ENCODE measurements at regions not wholly inside any gene's neighbourhood (a gene's known extent, or its start where the extent isn't known, plus 50 kb on each side); places are given as distances from the start of the nearest gene placed in this dataset.

DNA sequence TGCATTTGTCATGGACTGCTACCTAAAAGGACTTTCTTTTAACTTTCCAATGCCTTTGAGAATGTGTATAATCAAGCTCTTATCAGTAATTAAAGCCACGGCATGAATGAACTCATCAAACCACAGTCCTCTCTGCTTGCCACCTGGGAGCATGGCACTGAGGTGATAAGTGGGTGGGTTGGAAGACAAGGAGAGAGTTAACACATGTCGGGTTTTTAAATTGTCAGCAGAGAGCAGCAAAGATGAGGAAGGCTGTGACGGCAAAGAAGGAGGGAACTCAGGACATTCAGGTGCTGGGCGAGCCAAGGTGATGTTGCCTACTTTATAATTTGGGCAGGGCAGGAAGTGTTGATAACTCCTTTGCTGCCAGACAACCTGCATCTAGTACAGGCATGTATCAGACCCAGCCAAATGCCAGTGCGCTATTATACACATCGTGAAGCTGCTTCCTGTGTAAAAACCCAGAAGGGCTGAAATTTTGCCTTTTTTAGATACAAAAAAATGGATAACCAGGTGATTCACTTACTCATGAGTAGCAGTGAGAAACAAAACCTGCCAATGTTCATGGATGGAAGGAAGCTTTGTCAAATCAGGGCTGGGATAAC, 269.1 kb downstream of the KIF4B start:
- H3K36me3 ChIP-seq (ENCODE audit: control insufficient read depth, insufficient read depth, low read length), result no peaks in the 10 kb centered on the region
- H3K27me3 ChIP-seq (ENCODE audit: control insufficient read depth, insufficient read depth, low read length), result no peaks in the 10 kb centered on the region
- H2AK9ac ChIP-seq (replicated peaks; ENCODE audit: low read depth, low read length, poor library complexity), result no peak overlapping the region
- no peak overlapping the region for H2AK5ac ChIP-seq (ENCODE audit: low read depth, low read length)
- in situ Hi-C loops (cut with MboI; ENCODE audit: low sequenced_read_pairs) (no loop called here), intact Hi-C loops (cut with micrococcal nuclease) (no loop called here), dilution Hi-C loops (cut with HindIII; ENCODE audit: low sequenced_read_pairs, unreplicated experiment) (no loop called here)
- no peak overlapping the region for H2AFZ ChIP-seq (replicated peaks; ENCODE audit: low read length, poor library complexity)
- no peak overlapping the region for H3K27ac ChIP-seq (ENCODE audit: insufficient read depth, low read length)
- no peaks in the 10 kb centered on the region for H4K20me1 ChIP-seq (ENCODE audit: insufficient read depth, low read length)
- no peaks in the 10 kb centered on the region for H3K4me1 ChIP-seq (ENCODE audit: control insufficient read depth, insufficient read depth, low read length)
- no peaks in the 10 kb centered on the region for H3K9me1 ChIP-seq (ENCODE audit: insufficient read depth, low read length)
- no peak overlapping the region for H4K8ac ChIP-seq (ENCODE audit: low read depth in 2 of 2, low read length in 2 of 2)
- POLR2A ChIA-PET (ENCODE audit: unreplicated experiment), result no interaction called here
- H2BK5ac ChIP-seq (ENCODE audit: low read depth, low read length, poor library complexity, severe bottlenecking), result no peak overlapping the region
- H2BK15ac ChIP-seq (ENCODE audit: low read depth, low read length), result no peak overlapping the region
- H3K18ac ChIP-seq (ENCODE audit: low read depth, low read length), result no peak overlapping the region
- no peaks in the 10 kb centered on the region for H3K79me1 ChIP-seq (ENCODE audit: low read depth in 1 of 2, low read length in 2 of 2)
- H3K9me3 ChIP-seq (ENCODE audit: control insufficient read depth, insufficient read depth, low read length), result peaks cover 13% of the 10 kb centered on the region; the same call in 1 of the 2 replicates
- no peak overlapping the region for H3K4ac ChIP-seq (ENCODE audit: low read depth, low read length)
- no peak overlapping the region for H3K14ac ChIP-seq (replicated peaks; ENCODE audit: low read depth, low read length)
- H4K91ac ChIP-seq (ENCODE audit: insufficient read depth, low read depth, low read length), result no peak overlapping the region
- no peak overlapping the region for H3K23ac ChIP-seq (ENCODE audit: low read depth, low read length)
- no peak overlapping the region for H3K4me3 ChIP-seq (ENCODE audit: insufficient read depth, low read depth, low read length)
- BruUV-seq (replicated peaks), result no TSS peak
- CTCF ChIA-PET, result no interaction called here
- H2BK120ac ChIP-seq (ENCODE audit: low read depth, low read length), result no peak overlapping the region
- TF ChIP-seq MXI1 (IDR thresholded peaks at IDR 0.05; ENCODE audit: borderline replicate concordance, low read depth, low read length) (no peak), RCOR1 (IDR thresholded peaks at IDR 0.05; ENCODE audit: insufficient replicate concordance, low read length) (no peak), MAFK (IDR thresholded peaks at IDR 0.05; ENCODE audit: low read depth, low read length) (no peak), SMC3 (IDR thresholded peaks at IDR 0.05; ENCODE audit: low read depth, low read length) (no peak), BHLHE40 (IDR thresholded peaks at IDR 0.05; ENCODE audit: low read depth, low read length) (no peak), POLR2A (IDR thresholded peaks at IDR 0.05; ENCODE audit: low read depth, low read length) (no peak), RAD21 (IDR thresholded peaks at IDR 0.05; ENCODE audit: low read length) (no peak), MAZ (IDR thresholded peaks at IDR 0.05; ENCODE audit: borderline replicate concordance, low read depth, low read length) (no peak), FOS (IDR thresholded peaks at IDR 0.05; ENCODE audit: low read depth, low read length) (no peak), CEBPB (IDR thresholded peaks at IDR 0.05; ENCODE audit: low read depth, low read length) (no peak), NFE2L2 (IDR thresholded peaks at IDR 0.05; ENCODE audit: low read depth, low read length) (no peak), CHD1 (IDR thresholded peaks at IDR 0.05; ENCODE audit: low read depth, low read length) (no peak), RFX5 (IDR thresholded peaks at IDR 0.05; ENCODE audit: low read depth, low read length) (no peak)
- TF ChIP-seq, protein P1, sequence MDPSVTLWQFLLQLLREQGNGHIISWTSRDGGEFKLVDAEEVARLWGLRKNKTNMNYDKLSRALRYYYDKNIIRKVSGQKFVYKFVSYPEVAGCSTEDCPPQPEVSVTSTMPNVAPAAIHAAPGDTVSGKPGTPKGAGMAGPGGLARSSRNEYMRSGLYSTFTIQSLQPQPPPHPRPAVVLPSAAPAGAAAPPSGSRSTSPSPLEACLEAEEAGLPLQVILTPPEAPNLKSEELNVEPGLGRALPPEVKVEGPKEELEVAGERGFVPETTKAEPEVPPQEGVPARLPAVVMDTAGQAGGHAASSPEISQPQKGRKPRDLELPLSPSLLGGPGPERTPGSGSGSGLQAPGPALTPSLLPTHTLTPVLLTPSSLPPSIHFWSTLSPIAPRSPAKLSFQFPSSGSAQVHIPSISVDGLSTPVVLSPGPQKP (IDR thresholded peaks at IDR 0.05; ENCODE audit: borderline replicate concordance, low read depth, low read length), result no peak
- TF ChIP-seq, protein P2, sequence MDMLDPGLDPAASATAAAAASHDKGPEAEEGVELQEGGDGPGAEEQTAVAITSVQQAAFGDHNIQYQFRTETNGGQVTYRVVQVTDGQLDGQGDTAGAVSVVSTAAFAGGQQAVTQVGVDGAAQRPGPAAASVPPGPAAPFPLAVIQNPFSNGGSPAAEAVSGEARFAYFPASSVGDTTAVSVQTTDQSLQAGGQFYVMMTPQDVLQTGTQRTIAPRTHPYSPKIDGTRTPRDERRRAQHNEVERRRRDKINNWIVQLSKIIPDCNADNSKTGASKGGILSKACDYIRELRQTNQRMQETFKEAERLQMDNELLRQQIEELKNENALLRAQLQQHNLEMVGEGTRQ (IDR thresholded peaks at IDR 0.05; ENCODE audit: low read depth, low read length), result no peak
- TF ChIP-seq, protein P3, sequence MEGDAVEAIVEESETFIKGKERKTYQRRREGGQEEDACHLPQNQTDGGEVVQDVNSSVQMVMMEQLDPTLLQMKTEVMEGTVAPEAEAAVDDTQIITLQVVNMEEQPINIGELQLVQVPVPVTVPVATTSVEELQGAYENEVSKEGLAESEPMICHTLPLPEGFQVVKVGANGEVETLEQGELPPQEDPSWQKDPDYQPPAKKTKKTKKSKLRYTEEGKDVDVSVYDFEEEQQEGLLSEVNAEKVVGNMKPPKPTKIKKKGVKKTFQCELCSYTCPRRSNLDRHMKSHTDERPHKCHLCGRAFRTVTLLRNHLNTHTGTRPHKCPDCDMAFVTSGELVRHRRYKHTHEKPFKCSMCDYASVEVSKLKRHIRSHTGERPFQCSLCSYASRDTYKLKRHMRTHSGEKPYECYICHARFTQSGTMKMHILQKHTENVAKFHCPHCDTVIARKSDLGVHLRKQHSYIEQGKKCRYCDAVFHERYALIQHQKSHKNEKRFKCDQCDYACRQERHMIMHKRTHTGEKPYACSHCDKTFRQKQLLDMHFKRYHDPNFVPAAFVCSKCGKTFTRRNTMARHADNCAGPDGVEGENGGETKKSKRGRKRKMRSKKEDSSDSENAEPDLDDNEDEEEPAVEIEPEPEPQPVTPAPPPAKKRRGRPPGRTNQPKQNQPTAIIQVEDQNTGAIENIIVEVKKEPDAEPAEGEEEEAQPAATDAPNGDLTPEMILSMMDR (conservative IDR thresholded peaks at IDR 0.05; ENCODE audit: low read depth, low read length), result no peak
- no peak overlapping the region for H3K9ac ChIP-seq (ENCODE audit: low read depth, low read length)
- no peak overlapping the region for H3K4me2 ChIP-seq (ENCODE audit: low read depth, low read length)
- H2BK20ac ChIP-seq (ENCODE audit: low read depth, low read length), result no peak overlapping the region
- no peak for DNase-seq
- H3K56ac ChIP-seq (ENCODE audit: extremely low read depth, insufficient read depth, low read length), result no peak overlapping the region
- no peak overlapping the region for H4K5ac ChIP-seq (ENCODE audit: low read depth, low read length)
- no peak for ATAC-seq (ENCODE audit: low read depth)
- WGBS, 2 experiments (ENCODE audit: extremely low coverage in 2 of 2, insufficient read length in 1 of 2), result 45% methylated on average over 3 of the region's 6 CpGs; no CpG with 5 or more reads in 1 of the 2 experiments
